H1 (cell line): ENCODE measurements at regions not wholly inside any gene's neighbourhood (a gene's known extent, or its start where the extent isn't known, plus 50 kb on each side); places are given as distances from the start of the nearest gene placed in this dataset.

Experiments used
- CEBPB ChIP-seq: IDR thresholded peaks from 2 replicates; pipeline ENCODE4 v1.6.1; 2012; ENCODE audit warnings: low read depth, low read length
- CHD1 ChIP-seq: IDR thresholded peaks from 2 replicates; pipeline ENCODE4 v1.6.1; 2012; ENCODE audit warnings: low read depth, low read length, improper control_type of control experiment
- GABPA ChIP-seq: IDR thresholded peaks from 2 replicates; pipeline ENCODE4 v1.6.1; 2011; ENCODE audit warnings: mild to moderate bottlenecking, low read length, moderate library complexity, borderline replicate concordance; ENCODE audit not compliant: insufficient read depth
- RXRA ChIP-seq: IDR thresholded peaks from 2 replicates; pipeline ENCODE4 v1.6.1; 2011; ENCODE audit warnings: low read depth, mild to moderate bottlenecking, low read length, moderate library complexity; ENCODE audit not compliant: insufficient read depth
- SIN3A ChIP-seq, 2 experiments: IDR thresholded peaks in 1 of 2; conservative IDR thresholded peaks in 1 of 2; 2 replicates each; pipeline ENCODE4 v1.6.1; 2011 to 2012; ENCODE audit warnings: low read length in 2 of 2, improper control_type of control experiment in 1 of 2, low read depth in 1 of 2, mild to moderate bottlenecking in 1 of 2
- SIRT6 ChIP-seq: IDR thresholded peaks from one replicate; pipeline ENCODE4 v1.7.1; 2012; ENCODE audit warnings: low read length, inconsistent platforms
- TF ChIP-seq, protein P1 (sequence below): fragments of 300-600 bp; sonication (generic); IDR thresholded peaks from 2 replicates; pipeline ENCODE4 v1.7.1; 2012; ENCODE audit warnings: low read length, moderate library complexity, mild to moderate bottlenecking, inconsistent platforms; ENCODE audit not compliant: insufficient replicate concordance
- TF ChIP-seq, protein P2 (sequence below): IDR thresholded peaks from 2 replicates; pipeline ENCODE4 v1.6.1; 2011; ENCODE audit warnings: low read depth, mild to moderate bottlenecking, low read length; ENCODE audit not compliant: insufficient read depth
- TF ChIP-seq, protein P3 (sequence below): IDR thresholded peaks from 2 replicates; pipeline ENCODE4 v1.6.1; 2011; ENCODE audit warnings: low read length, improper control_type of control experiment

DNA sequence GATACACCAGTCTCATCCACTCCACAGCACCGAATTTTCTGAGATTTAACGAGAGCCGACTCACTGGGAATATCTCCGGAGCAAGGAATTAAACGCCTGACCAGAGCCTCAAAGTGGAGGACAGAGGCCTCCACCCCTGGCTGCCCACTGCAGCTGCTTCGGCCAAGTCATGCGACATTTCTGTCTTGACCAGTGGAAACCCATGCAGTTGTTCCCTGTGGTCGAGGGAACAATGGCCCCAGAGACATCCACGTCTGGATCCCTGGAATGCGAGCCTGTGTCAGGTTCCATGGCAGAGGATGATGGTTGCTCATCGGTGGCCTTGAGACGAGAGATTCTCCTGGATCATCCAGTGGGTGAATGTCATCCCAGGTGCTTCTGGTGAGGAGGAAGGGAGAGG, 65.7 kb upstream of the INSIG1 start (continued):
- TF ChIP-seq, protein P1, sequence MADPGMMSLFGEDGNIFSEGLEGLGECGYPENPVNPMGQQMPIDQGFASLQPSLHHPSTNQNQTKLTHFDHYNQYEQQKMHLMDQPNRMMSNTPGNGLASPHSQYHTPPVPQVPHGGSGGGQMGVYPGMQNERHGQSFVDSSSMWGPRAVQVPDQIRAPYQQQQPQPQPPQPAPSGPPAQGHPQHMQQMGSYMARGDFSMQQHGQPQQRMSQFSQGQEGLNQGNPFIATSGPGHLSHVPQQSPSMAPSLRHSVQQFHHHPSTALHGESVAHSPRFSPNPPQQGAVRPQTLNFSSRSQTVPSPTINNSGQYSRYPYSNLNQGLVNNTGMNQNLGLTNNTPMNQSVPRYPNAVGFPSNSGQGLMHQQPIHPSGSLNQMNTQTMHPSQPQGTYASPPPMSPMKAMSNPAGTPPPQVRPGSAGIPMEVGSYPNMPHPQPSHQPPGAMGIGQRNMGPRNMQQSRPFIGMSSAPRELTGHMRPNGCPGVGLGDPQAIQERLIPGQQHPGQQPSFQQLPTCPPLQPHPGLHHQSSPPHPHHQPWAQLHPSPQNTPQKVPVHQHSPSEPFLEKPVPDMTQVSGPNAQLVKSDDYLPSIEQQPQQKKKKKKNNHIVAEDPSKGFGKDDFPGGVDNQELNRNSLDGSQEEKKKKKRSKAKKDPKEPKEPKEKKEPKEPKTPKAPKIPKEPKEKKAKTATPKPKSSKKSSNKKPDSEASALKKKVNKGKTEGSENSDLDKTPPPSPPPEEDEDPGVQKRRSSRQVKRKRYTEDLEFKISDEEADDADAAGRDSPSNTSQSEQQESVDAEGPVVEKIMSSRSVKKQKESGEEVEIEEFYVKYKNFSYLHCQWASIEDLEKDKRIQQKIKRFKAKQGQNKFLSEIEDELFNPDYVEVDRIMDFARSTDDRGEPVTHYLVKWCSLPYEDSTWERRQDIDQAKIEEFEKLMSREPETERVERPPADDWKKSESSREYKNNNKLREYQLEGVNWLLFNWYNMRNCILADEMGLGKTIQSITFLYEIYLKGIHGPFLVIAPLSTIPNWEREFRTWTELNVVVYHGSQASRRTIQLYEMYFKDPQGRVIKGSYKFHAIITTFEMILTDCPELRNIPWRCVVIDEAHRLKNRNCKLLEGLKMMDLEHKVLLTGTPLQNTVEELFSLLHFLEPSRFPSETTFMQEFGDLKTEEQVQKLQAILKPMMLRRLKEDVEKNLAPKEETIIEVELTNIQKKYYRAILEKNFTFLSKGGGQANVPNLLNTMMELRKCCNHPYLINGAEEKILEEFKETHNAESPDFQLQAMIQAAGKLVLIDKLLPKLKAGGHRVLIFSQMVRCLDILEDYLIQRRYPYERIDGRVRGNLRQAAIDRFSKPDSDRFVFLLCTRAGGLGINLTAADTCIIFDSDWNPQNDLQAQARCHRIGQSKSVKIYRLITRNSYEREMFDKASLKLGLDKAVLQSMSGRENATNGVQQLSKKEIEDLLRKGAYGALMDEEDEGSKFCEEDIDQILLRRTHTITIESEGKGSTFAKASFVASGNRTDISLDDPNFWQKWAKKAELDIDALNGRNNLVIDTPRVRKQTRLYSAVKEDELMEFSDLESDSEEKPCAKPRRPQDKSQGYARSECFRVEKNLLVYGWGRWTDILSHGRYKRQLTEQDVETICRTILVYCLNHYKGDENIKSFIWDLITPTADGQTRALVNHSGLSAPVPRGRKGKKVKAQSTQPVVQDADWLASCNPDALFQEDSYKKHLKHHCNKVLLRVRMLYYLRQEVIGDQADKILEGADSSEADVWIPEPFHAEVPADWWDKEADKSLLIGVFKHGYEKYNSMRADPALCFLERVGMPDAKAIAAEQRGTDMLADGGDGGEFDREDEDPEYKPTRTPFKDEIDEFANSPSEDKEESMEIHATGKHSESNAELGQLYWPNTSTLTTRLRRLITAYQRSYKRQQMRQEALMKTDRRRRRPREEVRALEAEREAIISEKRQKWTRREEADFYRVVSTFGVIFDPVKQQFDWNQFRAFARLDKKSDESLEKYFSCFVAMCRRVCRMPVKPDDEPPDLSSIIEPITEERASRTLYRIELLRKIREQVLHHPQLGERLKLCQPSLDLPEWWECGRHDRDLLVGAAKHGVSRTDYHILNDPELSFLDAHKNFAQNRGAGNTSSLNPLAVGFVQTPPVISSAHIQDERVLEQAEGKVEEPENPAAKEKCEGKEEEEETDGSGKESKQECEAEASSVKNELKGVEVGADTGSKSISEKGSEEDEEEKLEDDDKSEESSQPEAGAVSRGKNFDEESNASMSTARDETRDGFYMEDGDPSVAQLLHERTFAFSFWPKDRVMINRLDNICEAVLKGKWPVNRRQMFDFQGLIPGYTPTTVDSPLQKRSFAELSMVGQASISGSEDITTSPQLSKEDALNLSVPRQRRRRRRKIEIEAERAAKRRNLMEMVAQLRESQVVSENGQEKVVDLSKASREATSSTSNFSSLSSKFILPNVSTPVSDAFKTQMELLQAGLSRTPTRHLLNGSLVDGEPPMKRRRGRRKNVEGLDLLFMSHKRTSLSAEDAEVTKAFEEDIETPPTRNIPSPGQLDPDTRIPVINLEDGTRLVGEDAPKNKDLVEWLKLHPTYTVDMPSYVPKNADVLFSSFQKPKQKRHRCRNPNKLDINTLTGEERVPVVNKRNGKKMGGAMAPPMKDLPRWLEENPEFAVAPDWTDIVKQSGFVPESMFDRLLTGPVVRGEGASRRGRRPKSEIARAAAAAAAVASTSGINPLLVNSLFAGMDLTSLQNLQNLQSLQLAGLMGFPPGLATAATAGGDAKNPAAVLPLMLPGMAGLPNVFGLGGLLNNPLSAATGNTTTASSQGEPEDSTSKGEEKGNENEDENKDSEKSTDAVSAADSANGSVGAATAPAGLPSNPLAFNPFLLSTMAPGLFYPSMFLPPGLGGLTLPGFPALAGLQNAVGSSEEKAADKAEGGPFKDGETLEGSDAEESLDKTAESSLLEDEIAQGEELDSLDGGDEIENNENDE, result no peak
- no peak for TF ChIP-seq SIRT6
- no peak for TF ChIP-seq GABPA
- TF ChIP-seq, protein P2, sequence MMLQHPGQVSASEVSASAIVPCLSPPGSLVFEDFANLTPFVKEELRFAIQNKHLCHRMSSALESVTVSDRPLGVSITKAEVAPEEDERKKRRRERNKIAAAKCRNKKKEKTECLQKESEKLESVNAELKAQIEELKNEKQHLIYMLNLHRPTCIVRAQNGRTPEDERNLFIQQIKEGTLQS, result no peak
- TF ChIP-seq, protein P3, sequence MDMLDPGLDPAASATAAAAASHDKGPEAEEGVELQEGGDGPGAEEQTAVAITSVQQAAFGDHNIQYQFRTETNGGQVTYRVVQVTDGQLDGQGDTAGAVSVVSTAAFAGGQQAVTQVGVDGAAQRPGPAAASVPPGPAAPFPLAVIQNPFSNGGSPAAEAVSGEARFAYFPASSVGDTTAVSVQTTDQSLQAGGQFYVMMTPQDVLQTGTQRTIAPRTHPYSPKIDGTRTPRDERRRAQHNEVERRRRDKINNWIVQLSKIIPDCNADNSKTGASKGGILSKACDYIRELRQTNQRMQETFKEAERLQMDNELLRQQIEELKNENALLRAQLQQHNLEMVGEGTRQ, result no peak
- TF ChIP-seq CHD1, result no peak
- no peak for TF ChIP-seq SIN3A (conservative IDR thresholded peaks at IDR 0.05 in 1 of 2, IDR thresholded peaks at IDR 0.05 in 1 of 2; ENCODE audit: low read depth in 1 of 2, low read length in 2 of 2)
- no peak for TF ChIP-seq RXRA
- TF ChIP-seq CEBPB, result no peak
